Caco-2 (cell line): ENCODE measurements at regions not wholly inside any gene's neighbourhood (a gene's known extent, or its start where the extent isn't known, plus 50 kb on each side); places are given as distances from the start of the nearest gene placed in this dataset.

Experiments used
- BruUV-seq: library from RNA; stranded (reverse); fragments of 400-500 nt; replicated peaks from 2 replicates; lab custom pipeline; 2021; lab: Mats Ljungman, UMichigan
- CTCF ChIA-PET: fragments of 300-600 bp; sonication (Branson Sonifier 250); formaldehyde crosslinking; loops from one replicate; lab custom pipeline; 2022; ENCODE audit warnings: antibody characterized with exemption; lab: Charles Lee
- POLR2A ChIA-PET: fragments of 300-600 bp; sonication (Branson Sonifier 250); formaldehyde crosslinking; loops from one replicate; lab custom pipeline; 2022; ENCODE audit warnings: antibody characterized with exemption; lab: Charles Lee
- DNase-seq, 2 experiments: peaks; one replicate each; pipeline versions ENCODE4 v3.0.0 to v3.0.0-alpha.2; 2020 to 2022
- H3K27me3 ChIP-seq: replicated peaks from 2 replicates; pipeline ENCODE4 v1.6.0; 2011; ENCODE audit warnings: low read length; ENCODE audit not compliant: control insufficient read depth, insufficient read depth
- H3K36me3 ChIP-seq: 2 replicates; pipeline ENCODE4 v1.5.1; 2011; ENCODE audit warnings: low read length; ENCODE audit not compliant: control insufficient read depth, insufficient read depth
- H3K4me1 ChIP-seq: fragments of 250-450 bp; sonication (Bioruptor Pico); 2 replicates; pipeline ENCODE4 v1.5.1; 2020; ENCODE audit warnings: mild to moderate bottlenecking
- H3K4me3 ChIP-seq: 2 replicates; pipeline ENCODE4 v1.5.1; 2011; ENCODE audit warnings: low read depth, mild to moderate bottlenecking, control low read depth, low read length
- H3K9me3 ChIP-seq: fragments of 250-450 bp; sonication (Bioruptor Pico); 2 replicates; pipeline ENCODE4 v1.5.1; 2020; ENCODE audit warnings: mild to moderate bottlenecking, moderate library complexity
- H3K27ac Mint-ChIP-seq: one replicate; pipeline ENCODE4 v1.8.0; 2022; ENCODE audit warnings: mixed read lengths; ENCODE audit not compliant: unreplicated experiment
- H3K27me3 Mint-ChIP-seq: one replicate; pipeline ENCODE4 v1.8.0; 2022; ENCODE audit warnings: mixed read lengths; ENCODE audit not compliant: insufficient read depth, unreplicated experiment
- H3K36me3 Mint-ChIP-seq: one replicate; pipeline ENCODE4 v1.8.0; 2022; ENCODE audit warnings: mild to moderate bottlenecking, mixed read lengths; ENCODE audit not compliant: insufficient read depth, unreplicated experiment
- H3K4me1 Mint-ChIP-seq: one replicate; pipeline ENCODE4 v1.8.0; 2022; ENCODE audit warnings: low read depth, mixed read lengths; ENCODE audit not compliant: unreplicated experiment
- H3K4me3 Mint-ChIP-seq: one replicate; pipeline ENCODE4 v1.8.0; 2022; ENCODE audit warnings: mild to moderate bottlenecking, moderate library complexity, mixed read lengths; ENCODE audit not compliant: unreplicated experiment
- H3K9me3 Mint-ChIP-seq: one replicate; pipeline ENCODE4 v1.8.0; 2022; ENCODE audit warnings: mixed read lengths; ENCODE audit not compliant: unreplicated experiment
- intact Hi-C: fragments of 100-400 bp; cut with micrococcal nuclease; formaldehyde crosslinking; loops from one replicate; pipeline ENCODE4 v1.10.0; 2022; ENCODE audit not compliant: unreplicated experiment
- TF ChIP-seq, protein P1 (sequence below), 2 experiments: fragments of 200-600 bp in 1 of 2; IDR thresholded peaks; 1 replicate in 1 of 2; 2 replicates in 1 of 2; pipeline versions ENCODE4 v1.5.1 to v1.8.0; 2011 to 2022; ENCODE audit warnings: antibody characterized with exemption in 1 of 2, control low read depth in 1 of 2, inconsistent platforms in 1 of 2, low read depth in 1 of 2, low read length in 1 of 2, mild to moderate bottlenecking in 1 of 2, moderate library complexity in 1 of 2; ENCODE audit not compliant: insufficient read depth in 1 of 2, severe bottlenecking in 1 of 2, unreplicated experiment in 1 of 2

DNA sequence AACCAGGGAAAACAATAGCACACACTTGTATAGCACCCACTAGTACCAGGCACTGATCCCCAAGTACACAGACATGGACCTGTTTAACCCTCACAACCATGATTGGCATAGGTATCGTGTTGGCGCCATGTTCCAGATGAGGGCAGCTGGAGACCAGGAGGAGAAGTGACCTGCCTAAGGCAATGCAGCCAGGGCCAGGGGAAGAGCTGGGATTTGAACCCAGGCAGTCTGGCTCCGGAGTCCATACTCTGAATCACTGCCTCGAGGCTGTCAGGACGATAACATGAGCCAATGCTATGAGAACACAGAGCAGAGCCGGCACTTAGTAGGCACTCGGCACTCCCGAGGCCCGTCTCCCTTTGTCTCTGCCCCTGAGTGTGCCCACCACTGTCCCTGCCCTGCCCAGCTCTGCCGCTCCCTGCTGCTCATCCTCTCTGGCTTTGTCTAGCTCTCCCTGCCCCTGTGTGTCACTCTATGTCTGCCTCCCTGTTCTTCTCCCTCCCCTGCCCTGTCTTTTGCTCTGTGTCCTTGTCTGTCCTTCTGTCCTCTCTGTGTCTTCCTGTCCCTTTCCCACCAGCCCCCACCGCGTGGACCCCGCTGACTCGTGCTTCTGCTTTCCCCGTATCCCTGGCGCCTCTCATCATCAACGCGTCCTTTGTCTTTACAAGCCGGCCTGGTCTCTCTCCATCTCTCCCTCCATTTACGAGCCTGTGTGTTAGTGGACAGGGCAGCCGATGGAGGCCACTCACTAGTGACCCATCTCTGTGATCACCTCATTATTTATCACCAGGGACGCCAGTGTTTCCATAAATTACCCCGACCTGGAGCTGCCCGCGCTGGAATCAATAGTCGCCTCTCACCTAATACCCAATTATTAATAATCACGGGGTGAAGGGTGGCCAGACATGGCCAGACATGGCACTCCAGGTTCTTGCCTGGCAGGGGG, 99.4 kb upstream of the MVB12B start:
- intact Hi-C loops: loop anchor here (10.0 kb wide), 1 partner anchor 268 kb away; no protein-coding TSS in a partner anchor
- no peaks in the 10 kb centered on the region for H3K9me3 Mint-ChIP-seq
- POLR2A ChIA-PET: no interaction called here
- Histone ChIP-seq H3K4me1 (no peaks in the 10 kb centered on the region), H3K4me3 (no peak overlapping the region), H3K9me3 (no peaks in the 10 kb centered on the region), H3K36me3 (no peaks in the 10 kb centered on the region), H3K27me3 (no peaks in the 10 kb centered on the region; the same call in 1 of the 2 replicates)
- CTCF ChIA-PET: no interaction called here
- TF ChIP-seq, protein P1, sequence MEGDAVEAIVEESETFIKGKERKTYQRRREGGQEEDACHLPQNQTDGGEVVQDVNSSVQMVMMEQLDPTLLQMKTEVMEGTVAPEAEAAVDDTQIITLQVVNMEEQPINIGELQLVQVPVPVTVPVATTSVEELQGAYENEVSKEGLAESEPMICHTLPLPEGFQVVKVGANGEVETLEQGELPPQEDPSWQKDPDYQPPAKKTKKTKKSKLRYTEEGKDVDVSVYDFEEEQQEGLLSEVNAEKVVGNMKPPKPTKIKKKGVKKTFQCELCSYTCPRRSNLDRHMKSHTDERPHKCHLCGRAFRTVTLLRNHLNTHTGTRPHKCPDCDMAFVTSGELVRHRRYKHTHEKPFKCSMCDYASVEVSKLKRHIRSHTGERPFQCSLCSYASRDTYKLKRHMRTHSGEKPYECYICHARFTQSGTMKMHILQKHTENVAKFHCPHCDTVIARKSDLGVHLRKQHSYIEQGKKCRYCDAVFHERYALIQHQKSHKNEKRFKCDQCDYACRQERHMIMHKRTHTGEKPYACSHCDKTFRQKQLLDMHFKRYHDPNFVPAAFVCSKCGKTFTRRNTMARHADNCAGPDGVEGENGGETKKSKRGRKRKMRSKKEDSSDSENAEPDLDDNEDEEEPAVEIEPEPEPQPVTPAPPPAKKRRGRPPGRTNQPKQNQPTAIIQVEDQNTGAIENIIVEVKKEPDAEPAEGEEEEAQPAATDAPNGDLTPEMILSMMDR (IDR thresholded peaks at IDR 0.05; ENCODE audit: insufficient read depth in 1 of 2, low read depth in 1 of 2, low read length in 1 of 2, severe bottlenecking in 1 of 2, unreplicated experiment in 1 of 2): no peak
- H3K4me3 Mint-ChIP-seq: no peak overlapping the region
- no TSS peak for BruUV-seq
- H3K4me1 Mint-ChIP-seq: no peaks in the 10 kb centered on the region
- H3K36me3 Mint-ChIP-seq: no peaks in the 10 kb centered on the region
- H3K27ac Mint-ChIP-seq: no peak overlapping the region
- no peak for DNase-seq
- H3K27me3 Mint-ChIP-seq: peaks cover 7% of the 10 kb centered on the region

DNA sequence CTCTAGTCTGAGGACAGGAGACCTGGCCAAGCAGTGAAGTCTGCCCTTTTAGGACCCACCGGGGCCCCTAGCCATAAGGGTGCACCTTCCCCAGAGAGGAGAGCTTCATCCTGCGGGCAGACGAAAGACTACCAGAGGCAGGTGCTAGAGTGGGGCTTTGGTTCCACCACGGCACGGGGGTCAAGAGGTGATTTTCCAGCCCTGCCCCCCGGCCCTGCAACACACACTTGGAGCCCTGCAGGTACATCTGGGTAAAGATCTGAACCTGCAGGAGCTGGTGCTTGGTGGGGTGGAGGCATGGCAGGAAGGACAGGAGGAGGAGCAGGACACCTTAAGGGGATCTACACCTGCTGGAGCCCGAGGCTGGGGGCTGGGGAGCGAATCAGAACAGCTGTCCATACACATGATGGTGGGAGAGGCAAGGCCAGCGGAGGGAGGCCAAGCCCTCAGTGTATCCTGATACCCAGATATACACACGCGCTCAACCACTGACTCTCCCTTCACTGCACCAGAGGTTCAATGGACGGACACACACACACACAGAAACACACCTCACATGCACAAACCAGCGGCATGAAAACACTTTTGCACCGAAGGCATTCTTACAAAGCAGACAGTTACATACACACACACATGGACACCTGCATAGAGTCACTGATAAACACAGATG, 98.4 kb upstream of the MVB12B start:
- ChIA-PET POLR2A (no interaction called here), CTCF (no interaction called here)
- no peak overlapping the region for H3K4me3 Mint-ChIP-seq
- no peak overlapping the region for H3K27ac Mint-ChIP-seq
- no peaks in the 10 kb centered on the region for H3K4me1 ChIP-seq
- H3K9me3 Mint-ChIP-seq: no peaks in the 10 kb centered on the region
- no peaks in the 10 kb centered on the region for H3K36me3 Mint-ChIP-seq
- no peaks in the 10 kb centered on the region for H3K4me1 Mint-ChIP-seq
- TF ChIP-seq, protein P1 (IDR thresholded peaks at IDR 0.05; ENCODE audit: insufficient read depth in 1 of 2, low read depth in 1 of 2, low read length in 1 of 2, severe bottlenecking in 1 of 2, unreplicated experiment in 1 of 2): no peak
- peaks cover 7% of the 10 kb centered on the region for H3K27me3 Mint-ChIP-seq
- H3K4me3 ChIP-seq: no peak overlapping the region
- H3K9me3 ChIP-seq: no peaks in the 10 kb centered on the region
- no TSS peak for BruUV-seq
- no peaks in the 10 kb centered on the region; the same call in 1 of the 2 replicates for H3K27me3 ChIP-seq
- intact Hi-C loops: loop anchor here (2.0 to 10.0 kb wide), 3 partner anchors 173 to 821 kb away; no protein-coding TSS in a partner anchor
- no peaks in the 10 kb centered on the region for H3K36me3 ChIP-seq
- DNase-seq: no peak

DNA sequence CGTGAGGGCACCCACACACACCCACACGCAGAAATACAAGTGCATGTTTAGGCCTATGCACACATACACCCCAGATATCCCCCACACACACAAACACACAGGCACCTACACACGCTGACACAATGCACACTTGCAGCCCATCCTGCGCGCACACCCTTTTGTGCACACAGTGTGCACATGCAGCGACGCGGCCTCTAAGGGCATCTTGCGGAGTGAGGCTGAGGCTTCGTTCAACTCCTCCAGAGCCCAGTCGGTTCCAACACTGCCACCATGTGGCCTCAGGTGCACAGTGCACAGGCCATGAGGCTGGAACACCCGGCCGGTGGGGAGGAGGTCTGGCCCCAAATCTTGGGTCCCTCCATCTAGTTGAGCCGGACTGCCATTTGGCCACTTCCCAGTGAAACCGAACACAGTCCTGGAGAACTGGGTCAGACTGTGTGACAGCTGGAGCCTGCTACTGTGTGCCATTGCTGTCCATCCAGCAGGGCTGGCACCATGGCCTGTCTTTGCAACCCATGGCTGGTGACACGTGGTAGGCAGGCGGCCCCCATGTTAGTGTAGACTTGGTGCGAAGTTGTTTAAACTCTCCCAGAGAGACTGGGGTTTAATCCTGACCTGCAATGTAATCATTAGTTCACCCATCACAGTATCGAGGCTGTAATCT, 97.7 kb upstream of the MVB12B start:
- Histone ChIP-seq H3K36me3 (no peaks in the 10 kb centered on the region), H3K4me1 (no peaks in the 10 kb centered on the region), H3K27me3 (no peaks in the 10 kb centered on the region; the same call in 1 of the 2 replicates), H3K9me3 (no peaks in the 10 kb centered on the region), H3K4me3 (no peak overlapping the region)
- ChIA-PET POLR2A (no interaction called here), CTCF (no interaction called here)
- Mint-ChIP-seq H3K9me3 (no peaks in the 10 kb centered on the region), H3K36me3 (no peaks in the 10 kb centered on the region), H3K4me1 (no peaks in the 10 kb centered on the region), H3K27me3 (peaks cover 7% of the 10 kb centered on the region), H3K4me3 (no peak overlapping the region), H3K27ac (no peak overlapping the region)
- no TSS peak for BruUV-seq
- DNase-seq: peak; percentile 74 to 80
- intact Hi-C loops: loop anchor here (1.0 to 10.0 kb wide), 4 partner anchors 83 to 822 kb away; no protein-coding TSS in a partner anchor
- TF ChIP-seq, protein P1 (IDR thresholded peaks at IDR 0.05; ENCODE audit: insufficient read depth in 1 of 2, low read depth in 1 of 2, low read length in 1 of 2, severe bottlenecking in 1 of 2, unreplicated experiment in 1 of 2): peak; percentile 90 to 91
